ENCODE measurements at regions not wholly inside any gene's neighbourhood (a gene's known extent, or its start where the extent isn't known, plus 50 kb on each side); places are given as distances from the start of the nearest gene placed in this dataset.

DNA sequence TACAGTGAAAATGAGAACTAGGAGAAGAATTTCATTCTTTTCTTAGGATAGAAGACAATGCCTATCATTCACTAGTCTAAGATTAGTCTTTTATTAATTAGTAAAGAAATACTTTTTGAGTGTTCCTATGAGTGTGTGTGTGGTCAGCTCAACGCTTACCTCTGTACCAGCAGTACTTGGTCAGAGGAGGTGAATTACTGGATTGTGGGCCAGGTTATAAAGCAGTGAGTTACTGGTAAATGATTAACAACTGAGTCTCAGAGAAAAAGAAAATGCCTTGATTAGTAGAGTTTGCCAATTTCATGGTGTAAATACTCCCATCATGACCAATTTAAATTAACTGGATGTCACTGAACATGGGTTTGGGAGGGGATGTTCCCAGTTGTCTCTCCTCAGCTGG lies 444.6 kb downstream of the STIM2 start:
- TF ChIP-seq, protein P1, sequence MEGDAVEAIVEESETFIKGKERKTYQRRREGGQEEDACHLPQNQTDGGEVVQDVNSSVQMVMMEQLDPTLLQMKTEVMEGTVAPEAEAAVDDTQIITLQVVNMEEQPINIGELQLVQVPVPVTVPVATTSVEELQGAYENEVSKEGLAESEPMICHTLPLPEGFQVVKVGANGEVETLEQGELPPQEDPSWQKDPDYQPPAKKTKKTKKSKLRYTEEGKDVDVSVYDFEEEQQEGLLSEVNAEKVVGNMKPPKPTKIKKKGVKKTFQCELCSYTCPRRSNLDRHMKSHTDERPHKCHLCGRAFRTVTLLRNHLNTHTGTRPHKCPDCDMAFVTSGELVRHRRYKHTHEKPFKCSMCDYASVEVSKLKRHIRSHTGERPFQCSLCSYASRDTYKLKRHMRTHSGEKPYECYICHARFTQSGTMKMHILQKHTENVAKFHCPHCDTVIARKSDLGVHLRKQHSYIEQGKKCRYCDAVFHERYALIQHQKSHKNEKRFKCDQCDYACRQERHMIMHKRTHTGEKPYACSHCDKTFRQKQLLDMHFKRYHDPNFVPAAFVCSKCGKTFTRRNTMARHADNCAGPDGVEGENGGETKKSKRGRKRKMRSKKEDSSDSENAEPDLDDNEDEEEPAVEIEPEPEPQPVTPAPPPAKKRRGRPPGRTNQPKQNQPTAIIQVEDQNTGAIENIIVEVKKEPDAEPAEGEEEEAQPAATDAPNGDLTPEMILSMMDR (IDR thresholded peaks at IDR 0.05): no peak
- no peak for TF ChIP-seq POLR2A (IDR thresholded peaks at IDR 0.05)

Data from body of pancreas (tissue), 4 donors.